ENCODE measurements at regions not wholly inside any gene's neighbourhood (a gene's known extent, or its start where the extent isn't known, plus 50 kb on each side); places are given as distances from the start of the nearest gene placed in this dataset.
"Not testable (repeated sequence)": the region's sequence is repeated elsewhere in the genome, so short reads cannot be mapped to it uniquely, and the experiment has no call there.

DNA sequence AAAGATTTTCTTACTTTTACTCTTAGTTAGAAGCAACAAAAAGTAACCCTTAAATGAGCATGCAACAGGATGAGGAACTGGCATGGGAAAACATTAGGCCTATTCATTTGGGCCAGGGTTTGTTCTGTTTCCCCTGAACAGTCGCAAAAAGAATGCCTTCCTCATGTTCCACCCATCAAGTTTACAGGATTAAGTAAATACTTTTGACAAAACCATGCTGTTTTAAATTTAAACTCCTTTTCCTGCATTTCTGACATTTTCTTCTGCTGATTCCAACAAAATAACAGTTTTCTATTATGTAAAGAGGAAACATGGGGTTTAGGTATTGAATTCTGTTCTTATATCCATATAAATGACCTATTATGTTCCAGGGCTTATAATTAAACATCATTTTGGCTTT lies 236.6 kb upstream of the ACTBL2 start:
- in situ Hi-C loops (cut with HindIII; ENCODE audit: low sequenced_read_pairs) = no loop called here
- H3K4me3 ChIP-seq (ENCODE audit: low read depth, low read length) = no peak overlapping the region
- TF ChIP-seq, protein P1, sequence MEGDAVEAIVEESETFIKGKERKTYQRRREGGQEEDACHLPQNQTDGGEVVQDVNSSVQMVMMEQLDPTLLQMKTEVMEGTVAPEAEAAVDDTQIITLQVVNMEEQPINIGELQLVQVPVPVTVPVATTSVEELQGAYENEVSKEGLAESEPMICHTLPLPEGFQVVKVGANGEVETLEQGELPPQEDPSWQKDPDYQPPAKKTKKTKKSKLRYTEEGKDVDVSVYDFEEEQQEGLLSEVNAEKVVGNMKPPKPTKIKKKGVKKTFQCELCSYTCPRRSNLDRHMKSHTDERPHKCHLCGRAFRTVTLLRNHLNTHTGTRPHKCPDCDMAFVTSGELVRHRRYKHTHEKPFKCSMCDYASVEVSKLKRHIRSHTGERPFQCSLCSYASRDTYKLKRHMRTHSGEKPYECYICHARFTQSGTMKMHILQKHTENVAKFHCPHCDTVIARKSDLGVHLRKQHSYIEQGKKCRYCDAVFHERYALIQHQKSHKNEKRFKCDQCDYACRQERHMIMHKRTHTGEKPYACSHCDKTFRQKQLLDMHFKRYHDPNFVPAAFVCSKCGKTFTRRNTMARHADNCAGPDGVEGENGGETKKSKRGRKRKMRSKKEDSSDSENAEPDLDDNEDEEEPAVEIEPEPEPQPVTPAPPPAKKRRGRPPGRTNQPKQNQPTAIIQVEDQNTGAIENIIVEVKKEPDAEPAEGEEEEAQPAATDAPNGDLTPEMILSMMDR (IDR thresholded peaks at IDR 0.05; ENCODE audit: low read depth, low read length, missing control alignments) = no peak
- DNase-seq (ENCODE audit: low read depth) = no peak

DNA sequence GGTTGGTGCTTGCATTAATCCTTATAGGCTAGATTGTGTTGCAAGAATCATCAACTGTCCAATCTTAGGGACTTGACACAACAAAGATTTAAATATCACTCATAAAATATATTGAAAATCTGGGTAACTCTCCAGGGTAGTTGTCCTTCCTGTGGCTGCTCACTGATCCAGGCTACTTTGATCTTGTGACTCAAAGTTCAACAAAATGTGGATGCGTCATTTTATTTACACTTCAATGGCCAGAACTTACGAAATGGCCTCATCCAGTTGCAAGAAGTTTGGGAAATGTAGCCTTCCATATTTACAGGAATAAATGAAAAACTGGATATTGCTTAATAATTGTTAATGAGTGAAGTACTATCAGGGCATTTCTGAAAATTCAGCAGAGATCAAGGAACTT lies 235.5 kb upstream of the ACTBL2 start:
- H3K4me3 ChIP-seq (ENCODE audit: low read depth, low read length) = no peak overlapping the region
- TF ChIP-seq, protein P1 (IDR thresholded peaks at IDR 0.05; ENCODE audit: low read depth, low read length, missing control alignments) = no peak
- in situ Hi-C loops (cut with HindIII; ENCODE audit: low sequenced_read_pairs) = no loop called here
- DNase-seq (ENCODE audit: low read depth) = no peak

DNA sequence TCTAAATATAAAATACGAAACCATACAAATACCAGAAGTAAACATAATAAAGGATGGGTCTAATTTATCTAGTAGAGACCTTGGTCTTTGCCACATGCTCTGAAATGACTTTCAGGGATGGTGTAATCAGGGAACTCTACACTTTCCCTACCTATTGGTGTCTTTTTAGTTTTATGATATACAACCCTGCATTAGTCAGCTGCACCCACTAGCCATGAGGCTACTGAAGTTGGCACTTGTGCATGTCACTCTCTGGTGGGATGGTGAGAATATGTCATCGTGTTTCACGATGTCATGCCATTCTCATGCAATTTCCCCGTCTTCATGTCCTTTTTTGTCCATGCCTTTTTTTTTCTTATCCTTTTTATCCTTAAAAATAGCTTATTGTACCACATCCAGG lies 234.9 kb upstream of the ACTBL2 start:
- no peak for DNase-seq (ENCODE audit: low read depth)
- no peak overlapping the region for H3K4me3 ChIP-seq (ENCODE audit: low read depth, low read length)
- TF ChIP-seq, protein P1 (IDR thresholded peaks at IDR 0.05; ENCODE audit: low read depth, low read length, missing control alignments) = no peak
- in situ Hi-C loops (cut with HindIII; ENCODE audit: low sequenced_read_pairs) = no loop called here

DNA sequence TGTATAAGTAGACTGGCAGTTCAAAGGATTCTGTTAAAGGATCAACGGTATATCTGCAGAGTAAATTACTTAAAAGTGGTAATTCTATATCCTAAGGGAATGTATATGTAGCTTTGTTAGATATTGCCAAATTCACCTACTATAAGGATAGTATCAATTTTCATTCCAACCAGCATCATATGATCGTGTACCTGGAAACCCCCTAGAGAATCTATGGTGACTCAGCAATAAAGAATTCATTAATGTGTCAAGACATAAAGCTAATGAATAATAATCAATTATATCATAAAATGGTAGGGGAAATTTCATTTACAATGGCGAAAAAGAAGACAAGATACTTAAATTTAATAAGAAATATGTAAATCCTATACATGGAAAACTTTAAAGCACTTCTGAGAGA lies 234.1 kb upstream of the ACTBL2 start:
- DNase-seq (ENCODE audit: low read depth) = no peak
- TF ChIP-seq, protein P1 (IDR thresholded peaks at IDR 0.05; ENCODE audit: low read depth, low read length, missing control alignments) = no peak
- in situ Hi-C loops (cut with HindIII; ENCODE audit: low sequenced_read_pairs) = no loop called here
- no peak overlapping the region for H3K4me3 ChIP-seq (ENCODE audit: low read depth, low read length)

DNA sequence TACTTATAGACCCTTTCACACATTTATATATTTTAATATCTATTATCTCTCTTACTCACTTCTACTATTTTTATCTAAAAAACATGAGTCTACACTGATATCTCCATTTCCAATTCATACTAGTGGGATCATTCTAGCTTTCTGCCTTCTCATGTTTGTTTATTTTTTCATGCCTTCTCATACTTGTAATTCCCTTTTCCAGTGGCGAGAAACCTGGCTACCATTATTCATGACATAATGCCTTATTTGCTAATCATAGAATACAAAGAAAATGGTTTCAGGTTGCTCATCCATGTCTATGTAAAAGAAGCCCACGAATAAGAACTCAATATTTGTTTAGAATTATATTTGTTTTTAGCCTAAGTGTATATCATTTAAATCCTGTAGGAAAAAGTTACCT lies 232.7 kb upstream of the ACTBL2 start:
- TF ChIP-seq, protein P1 (IDR thresholded peaks at IDR 0.05; ENCODE audit: low read depth, low read length, missing control alignments) = no peak
- in situ Hi-C loops (cut with HindIII; ENCODE audit: low sequenced_read_pairs) = no loop called here
- no peak for DNase-seq (ENCODE audit: low read depth)
- no peak overlapping the region for H3K4me3 ChIP-seq (ENCODE audit: low read depth, low read length)

DNA sequence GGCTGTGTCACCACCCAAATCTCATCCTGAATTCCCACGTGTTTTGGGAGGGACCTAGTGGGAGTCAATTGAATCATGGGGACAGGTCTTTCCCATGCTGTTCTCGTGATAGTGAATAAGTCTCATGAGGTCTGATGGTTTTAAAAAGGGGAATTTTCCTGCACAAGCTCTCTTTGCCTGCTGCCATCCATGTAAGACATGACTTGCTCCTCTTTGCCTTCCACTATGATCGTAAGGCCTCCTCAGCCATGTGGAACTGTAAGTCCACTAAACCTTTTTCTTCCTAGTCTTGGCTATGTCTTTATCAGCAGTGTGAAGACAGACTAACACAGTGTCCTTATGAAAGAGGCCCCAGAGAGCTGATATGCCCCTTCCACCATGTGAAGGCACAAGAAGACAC lies 230.9 kb upstream of the ACTBL2 start:
- H3K4me3 ChIP-seq (ENCODE audit: low read depth, low read length); in situ Hi-C loops (cut with HindIII; ENCODE audit: low sequenced_read_pairs); DNase-seq (ENCODE audit: low read depth): not testable (repeated sequence)

DNA sequence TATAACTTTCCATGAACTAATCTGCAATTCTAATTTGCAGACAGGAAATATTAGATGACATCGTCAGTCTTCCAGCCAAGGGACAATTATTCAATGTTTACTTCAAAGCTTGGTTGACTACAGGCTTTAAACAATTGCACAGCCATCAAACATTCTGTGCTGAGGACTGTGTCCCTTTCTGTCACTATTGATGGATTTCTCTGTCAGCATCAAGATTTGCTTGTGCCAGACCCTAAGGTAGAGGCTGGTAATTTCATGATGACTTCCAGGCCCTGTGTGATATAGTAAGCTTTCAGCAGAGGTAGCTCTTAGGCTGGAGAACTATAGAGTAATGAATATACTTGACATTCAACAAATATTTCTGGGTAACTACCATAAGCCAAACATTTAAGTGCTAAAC lies 229.3 kb upstream of the ACTBL2 start:
- in situ Hi-C loops (cut with HindIII; ENCODE audit: low sequenced_read_pairs) = no loop called here
- TF ChIP-seq, protein P1 (IDR thresholded peaks at IDR 0.05; ENCODE audit: low read depth, low read length, missing control alignments) = no peak
- H3K4me3 ChIP-seq (ENCODE audit: low read depth, low read length) = no peak overlapping the region
- no peak for DNase-seq (ENCODE audit: low read depth)
